AG04450 (cell line): ENCODE measurements at regions not wholly inside any gene's neighbourhood (a gene's known extent, or its start where the extent isn't known, plus 50 kb on each side); places are given as distances from the start of the nearest gene placed in this dataset.

ENCODE experiments used
- CTCF ChIA-PET: fragments of 300-600, 350-600 bp; formaldehyde crosslinking; extraction: SDS; loops from one replicate; lab custom pipeline; 2022; ENCODE audit warnings: antibody characterized with exemption, inconsistent platforms; lab: Charles Lee
- POLR2A ChIA-PET: fragments of 350-600 bp; formaldehyde crosslinking; extraction: SDS; loops from one replicate; lab custom pipeline; 2021; ENCODE audit warnings: antibody characterized with exemption, inconsistent platforms; lab: Yijun Ruan, JAX
- DNase-seq: peaks from one replicate; pipeline ENCODE4 v3.0.0-alpha.2; 2011; ENCODE audit warnings: low read depth, low spot score
- H3K27ac ChIP-seq: one replicate; pipeline ENCODE4 v1.5.1; 2012; ENCODE audit warnings: low read depth, low read length, control low read depth
- H3K27me3 ChIP-seq: one replicate; pipeline ENCODE4 v1.6.0; 2012; ENCODE audit warnings: low read length; ENCODE audit not compliant: control insufficient read depth, insufficient read depth
- H3K4me3 ChIP-seq: 2 replicates; pipeline ENCODE4 v1.5.1; 2011; ENCODE audit warnings: mild to moderate bottlenecking, low read depth, low read length, control low read depth
- H3K9me3 ChIP-seq: 2 replicates; pipeline ENCODE4 v1.5.1; 2012; ENCODE audit warnings: low read length; ENCODE audit not compliant: control insufficient read depth, insufficient read depth
- CTCF ChIP-seq: IDR thresholded peaks from 2 replicates; pipeline ENCODE4 v1.5.1; 2011; ENCODE audit warnings: low read depth, low read length, control low read depth, inconsistent platforms

- ChIA-PET CTCF (interaction anchor here (0.7 to 2.2 kb wide), 4 partner anchors 9 to 423 kb away, joined by 4 to 12 read pairs (median 4); no protein-coding TSS in a partner anchor), POLR2A (interaction anchor here (0.6 to 0.8 kb wide), 2 partner anchors 17 to 167 kb away, joined by 5 to 6 read pairs; no protein-coding TSS in a partner anchor)
- TF ChIP-seq CTCF: no peak
- no peaks in the 10 kb centered on the region; the same call in 1 of the 2 replicates for H3K9me3 ChIP-seq
- no peak overlapping the region for H3K4me3 ChIP-seq
- peak; percentile 79 for DNase-seq
- H3K27me3 ChIP-seq: no peaks in the 10 kb centered on the region
- H3K27ac ChIP-seq: peak overlapping the region; percentile 48
Observed at GRCh38 chr2:37819186-37819585, 105.9 kb upstream of the RMDN2 start.

- TF ChIP-seq CTCF: no peak
- DNase-seq: no peak
- H3K9me3 ChIP-seq: no peaks in the 10 kb centered on the region; the same call in 1 of the 2 replicates
- no peaks in the 10 kb centered on the region for H3K27me3 ChIP-seq
- ChIA-PET POLR2A (no interaction called here), CTCF (interaction anchor here (1.8 kb wide), 1 partner anchor 424 kb away, joined by 4 read pairs; no protein-coding TSS in a partner anchor)
- no peak overlapping the region for H3K27ac ChIP-seq
- no peak overlapping the region for H3K4me3 ChIP-seq
Observed at GRCh38 chr2:37820471-37820986, 104.6 kb upstream of the RMDN2 start.

GRCh38 chr2:37825586-37825985 is 99.5 kb upstream of the RMDN2 start:
- Histone ChIP-seq H3K27ac (no peak overlapping the region), H3K4me3 (no peak overlapping the region), H3K9me3 (no peaks in the 10 kb centered on the region), H3K27me3 (no peaks in the 10 kb centered on the region)
- DNase-seq: no peak
- ChIA-PET POLR2A (interaction anchor here (0.9 kb wide), 1 partner anchor 113 kb away, joined by 7 read pairs; no protein-coding TSS in a partner anchor), CTCF (interaction anchor here (3.7 kb wide), 1 partner anchor 52 kb away, joined by 15 read pairs; no protein-coding TSS in a partner anchor)
- no peak for TF ChIP-seq CTCF

GRCh38 chr2:37826611-37827010 is 98.5 kb upstream of the RMDN2 start:
- ChIA-PET POLR2A (no interaction called here), CTCF (interaction anchor here (1.1 to 3.7 kb wide), 3 partner anchors 8 to 412 kb away, joined by 3 to 15 read pairs (median 4); no protein-coding TSS in a partner anchor)
- no peak overlapping the region for H3K27ac ChIP-seq
- no peak for TF ChIP-seq CTCF
- H3K4me3 ChIP-seq: no peak overlapping the region
- DNase-seq: no peak
- H3K9me3 ChIP-seq: no peaks in the 10 kb centered on the region
- H3K27me3 ChIP-seq: no peaks in the 10 kb centered on the region

GRCh38 chr2:37827455-37827854 is 97.6 kb upstream of the RMDN2 start:
- Histone ChIP-seq H3K27me3 (no peaks in the 10 kb centered on the region), H3K27ac (peak overlapping the region; percentile 77), H3K4me3 (no peak overlapping the region), H3K9me3 (no peaks in the 10 kb centered on the region)
- ChIA-PET POLR2A (interaction anchor here (2.3 kb wide), 1 partner anchor 47 kb away, joined by 8 read pairs; no protein-coding TSS in a partner anchor), CTCF (interaction anchor here (1.2 to 3.7 kb wide), 2 partner anchors 9 to 50 kb away, joined by 4 to 15 read pairs; no protein-coding TSS in a partner anchor)
- TF ChIP-seq CTCF: no peak
- no peak for DNase-seq
